Esophagus muscularis mucosa (tissue), 4 donors: ENCODE measurements at regions not wholly inside any gene's neighbourhood (a gene's known extent, or its start where the extent isn't known, plus 50 kb on each side); places are given as distances from the start of the nearest gene placed in this dataset.

ENCODE experiments used
- DNase-seq: peaks from one replicate; pipeline ENCODE4 v3.0.0-alpha.2; 2017; ENCODE audit errors: extremely low spot score
- H3K27ac ChIP-seq, 4 donors: fragments of 200-600 bp; sonication (generic); replicated peaks in 1 of 4; 1 replicate in 3 of 4; 2 replicates in 1 of 4; pipeline ENCODE4 v1.5.1; 2016 to 2019; ENCODE audit warnings: mild to moderate bottlenecking in 1 of 4
- H3K27me3 ChIP-seq, 4 donors: fragments of 200-600 bp; sonication (generic); one replicate each; pipeline versions ENCODE4 v1.5.1 to v1.6.0; 2016 to 2019
- H3K36me3 ChIP-seq, 4 donors: fragments of 200-600 bp; sonication (generic); one replicate each; pipeline ENCODE4 v1.5.1; 2016 to 2019
- H3K4me1 ChIP-seq, 4 donors: fragments of 200-600 bp; sonication (generic); one replicate each; pipeline ENCODE4 v1.5.1; 2016 to 2019
- H3K4me3 ChIP-seq, 4 donors: fragments of 200-600 bp; sonication (generic); 1 replicate in 2 of 4; 2 replicates in 2 of 4; pipeline ENCODE4 v1.5.1; 2016 to 2019; ENCODE audit warnings: mild to moderate bottlenecking in 4 of 4, moderate library complexity in 1 of 4
- H3K9me3 ChIP-seq, 4 donors: fragments of 200-600 bp; sonication (generic); 1 replicate in 3 of 4; 2 replicates in 1 of 4; pipeline ENCODE4 v1.5.1; 2016 to 2019
- CTCF ChIP-seq, 3 experiments: fragments of 200-600 bp in 2 of 3; fragments of 450-650 bp in 1 of 3; sonication (generic) in 2 of 3; IDR thresholded peaks; one replicate each; pipeline ENCODE4 v1.5.1; 2017 to 2019; ENCODE audit warnings: antibody characterized with exemption in 3 of 3, mild to moderate bottlenecking in 2 of 3, moderate library complexity in 1 of 3
- EP300 ChIP-seq: sonication (generic); formaldehyde crosslinking; IDR thresholded peaks from one replicate; pipeline ENCODE4 v1.6.1; 2017; ENCODE audit warnings: antibody characterized with exemption
- POLR2A ChIP-seq: fragments of 450-650 bp; IDR thresholded peaks from one replicate; pipeline ENCODE4 v1.6.1; 2017; ENCODE audit warnings: antibody characterized with exemption, moderate library complexity, mild to moderate bottlenecking, low read depth
- POLR2AphosphoS5 ChIP-seq, 2 donors: sonication (generic); formaldehyde crosslinking; IDR thresholded peaks; one replicate each; pipeline ENCODE4 v1.6.1; 2017; ENCODE audit warnings: antibody characterized with exemption in 2 of 2
- WGBS: methylation state at CpG from one replicate; pipeline ENCODE4 v1.1.5; 2018; 5-methylcytosine and 5-hydroxymethylcytosine counted together
- intact Hi-C: fragments of 100-400 bp; cut with DNase I; formaldehyde crosslinking; loops from one replicate; pipeline ENCODE4 v1.15.1; 2023

GRCh38 chr5:57939335-57939734, 456.7 kb upstream of the ACTBL2 start:
- Histone ChIP-seq H3K27me3 (no peaks in the 10 kb centered on the region), H3K36me3 (no peaks in the 10 kb centered on the region), H3K27ac (no peak overlapping the region), H3K4me1 (peaks cover 0 to 4% (median 0%) of the 10 kb centered on the region in 4 donors), H3K4me3 (no peak overlapping the region), H3K9me3 (no peaks in the 10 kb centered on the region)
- intact Hi-C loops, result no loop called here
- DNase-seq, result no peak
- TF ChIP-seq EP300, result no peak
- TF ChIP-seq POLR2A, result no peak
- no peak for TF ChIP-seq POLR2AphosphoS5 (IDR thresholded peaks at IDR 0.05)
- no peak for TF ChIP-seq CTCF (IDR thresholded peaks at IDR 0.05)

DNA sequence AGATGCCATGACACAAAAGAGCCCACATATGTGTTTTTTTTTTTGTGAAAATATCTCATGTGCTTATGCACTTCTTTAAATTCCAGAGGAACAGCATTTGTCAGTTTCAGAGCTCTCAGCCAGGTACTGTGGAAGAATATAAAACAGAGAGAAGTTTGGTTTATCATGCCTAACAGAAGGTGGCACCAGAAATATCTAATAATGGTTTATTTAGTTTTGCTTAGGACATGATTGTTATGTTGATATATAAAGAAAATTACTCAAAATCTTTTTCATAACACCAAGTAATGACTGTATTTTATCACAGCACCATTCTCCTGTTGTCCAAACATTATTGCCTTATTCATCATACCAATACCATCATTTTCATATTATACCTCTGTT, 455.6 kb upstream of the ACTBL2 start:
- DNase-seq, result no peak
- no peaks in the 10 kb centered on the region for H3K36me3 ChIP-seq
- H3K27me3 ChIP-seq, result no peaks in the 10 kb centered on the region
- TF ChIP-seq POLR2AphosphoS5 (IDR thresholded peaks at IDR 0.05) (no peak), CTCF (IDR thresholded peaks at IDR 0.05) (no peak)
- intact Hi-C loops, result no loop called here
- H3K4me1 ChIP-seq, result peaks cover 0 to 4% (median 0%) of the 10 kb centered on the region in 4 donors
- no peaks in the 10 kb centered on the region for H3K9me3 ChIP-seq
- H3K27ac ChIP-seq, result no peak overlapping the region
- no peak overlapping the region for H3K4me3 ChIP-seq

DNA sequence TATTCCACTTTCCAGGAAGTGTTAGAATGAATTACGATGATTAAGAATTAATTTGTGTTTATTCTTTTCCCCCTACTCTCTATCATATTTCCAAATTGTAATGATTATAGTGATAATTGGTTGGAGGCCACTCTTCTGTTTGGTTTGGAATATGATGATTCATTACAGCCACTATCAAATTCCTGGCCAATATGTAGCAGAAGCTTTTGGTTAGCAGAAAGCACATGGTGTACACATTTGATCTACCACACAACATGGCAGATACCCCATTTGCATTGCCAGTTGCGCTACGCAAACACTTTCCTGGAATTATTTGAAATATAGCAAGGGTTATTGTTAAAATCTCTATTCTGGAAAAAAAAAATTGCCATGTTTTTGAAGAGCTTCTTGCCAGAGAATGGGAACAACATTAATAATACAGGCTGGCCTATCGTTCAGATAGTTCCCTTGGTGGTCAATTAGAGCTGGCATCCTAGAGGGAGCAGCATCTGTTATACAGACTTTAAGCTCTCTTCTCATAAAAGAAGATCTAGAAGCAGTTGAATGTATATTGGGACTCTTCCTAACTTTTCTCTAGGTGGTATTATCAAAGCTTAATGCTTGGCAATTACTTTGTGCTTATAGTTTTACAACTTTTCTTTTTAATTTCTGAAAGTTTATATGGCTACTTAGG, 455.0 kb upstream of the ACTBL2 start:
- Histone ChIP-seq H3K4me3 (no peak overlapping the region), H3K4me1 (peaks cover 0 to 4% (median 0%) of the 10 kb centered on the region in 4 donors), H3K9me3 (no peaks in the 10 kb centered on the region), H3K36me3 (no peaks in the 10 kb centered on the region), H3K27me3 (no peaks in the 10 kb centered on the region), H3K27ac (no peak overlapping the region)
- WGBS, result 82% methylated on average over 4 of the region's 4 CpGs
- TF ChIP-seq CTCF (IDR thresholded peaks at IDR 0.05) (no peak), POLR2A (no peak), EP300 (no peak), POLR2AphosphoS5 (IDR thresholded peaks at IDR 0.05) (no peak)
- DNase-seq, result no peak
- intact Hi-C loops, result no loop called here

GRCh38 chr5:57937025-57937424, 454.4 kb upstream of the ACTBL2 start:
- peaks cover 0 to 4% (median 0%) of the 10 kb centered on the region in 4 donors for H3K4me1 ChIP-seq
- no peak overlapping the region for H3K27ac ChIP-seq
- intact Hi-C loops, result no loop called here
- TF ChIP-seq POLR2A (no peak), POLR2AphosphoS5 (IDR thresholded peaks at IDR 0.05) (no peak), CTCF (IDR thresholded peaks at IDR 0.05) (no peak), EP300 (no peak)
- no peak for DNase-seq
- H3K27me3 ChIP-seq, result no peaks in the 10 kb centered on the region
- WGBS, result 62% methylated on average over 3 of the region's 3 CpGs
- no peaks in the 10 kb centered on the region for H3K36me3 ChIP-seq
- H3K9me3 ChIP-seq, result no peaks in the 10 kb centered on the region
- no peak overlapping the region for H3K4me3 ChIP-seq

- intact Hi-C loops, result no loop called here
- Histone ChIP-seq H3K4me3 (no peak overlapping the region), H3K27ac (no peak overlapping the region), H3K27me3 (no peaks in the 10 kb centered on the region), H3K9me3 (peaks cover 0 to 7% (median 3%) of the 10 kb centered on the region in 4 donors), H3K4me1 (no peaks in the 10 kb centered on the region), H3K36me3 (no peaks in the 10 kb centered on the region)
- TF ChIP-seq POLR2A, result no peak
- TF ChIP-seq CTCF (IDR thresholded peaks at IDR 0.05), result no peak
- TF ChIP-seq EP300, result no peak
- TF ChIP-seq POLR2AphosphoS5 (IDR thresholded peaks at IDR 0.05), result no peak
- DNase-seq, result no peak
- 51% methylated on average over 3 of the region's 3 CpGs for WGBS
These were observed 450.1 kb upstream of the ACTBL2 start for GRCh38 chr5:57932761-57933160.
